SIG-M5 (cell line): ENCODE measurements at regions not wholly inside any gene's neighbourhood (a gene's known extent, or its start where the extent isn't known, plus 50 kb on each side); places are given as distances from the start of the nearest gene placed in this dataset.

Experiments
- DNase-seq: peaks from one replicate; lab custom pipeline; 2025; lab: John Stamatoyannopoulos, UW

DNA sequence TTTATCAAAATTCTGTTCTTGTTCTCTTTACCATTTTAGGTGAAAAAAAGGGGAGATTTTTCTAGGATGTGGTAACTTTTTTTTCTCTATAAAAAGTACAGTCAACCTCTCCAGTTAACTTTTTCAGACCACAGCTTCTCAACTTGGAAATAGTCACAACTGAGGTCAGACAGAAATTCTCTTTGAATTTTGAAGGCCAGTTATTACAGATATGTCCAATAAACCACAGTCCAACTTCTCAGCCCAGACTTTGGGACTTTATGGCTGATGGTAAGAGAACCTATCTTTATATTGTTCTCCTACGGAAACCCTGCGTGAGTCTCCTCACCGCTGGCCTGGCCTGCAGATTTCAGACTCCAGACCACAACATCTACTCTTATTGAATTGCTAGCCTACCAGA lies 176.7 kb downstream of the DACT1 start:
- no peak for DNase-seq

DNA sequence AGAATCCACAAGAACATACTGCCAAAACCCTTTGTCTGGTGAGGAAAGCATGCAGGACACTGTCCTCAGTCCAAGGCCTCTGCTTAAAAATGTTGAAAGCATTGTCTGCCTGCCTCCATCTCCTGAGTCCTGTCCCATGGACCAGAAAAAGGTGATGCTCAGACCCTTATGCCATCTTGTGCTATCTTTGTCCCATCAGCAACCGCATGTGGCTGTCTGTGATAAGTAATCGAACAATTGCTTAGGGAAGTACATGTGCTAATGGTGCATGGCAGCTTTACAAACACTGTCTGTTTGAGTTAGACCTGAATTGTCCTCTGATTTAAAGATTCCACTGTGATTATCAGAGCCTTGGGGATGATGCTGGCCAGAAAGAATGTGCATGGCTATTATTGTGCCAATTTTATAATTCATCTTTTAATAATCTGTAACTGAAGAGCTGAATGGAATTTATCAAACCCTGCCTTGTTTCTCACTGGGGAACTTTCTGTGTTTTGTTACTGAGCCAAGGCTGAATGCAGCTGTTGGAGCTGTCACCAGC lies 177.5 kb downstream of the DACT1 start:
- no peak for DNase-seq

DNA sequence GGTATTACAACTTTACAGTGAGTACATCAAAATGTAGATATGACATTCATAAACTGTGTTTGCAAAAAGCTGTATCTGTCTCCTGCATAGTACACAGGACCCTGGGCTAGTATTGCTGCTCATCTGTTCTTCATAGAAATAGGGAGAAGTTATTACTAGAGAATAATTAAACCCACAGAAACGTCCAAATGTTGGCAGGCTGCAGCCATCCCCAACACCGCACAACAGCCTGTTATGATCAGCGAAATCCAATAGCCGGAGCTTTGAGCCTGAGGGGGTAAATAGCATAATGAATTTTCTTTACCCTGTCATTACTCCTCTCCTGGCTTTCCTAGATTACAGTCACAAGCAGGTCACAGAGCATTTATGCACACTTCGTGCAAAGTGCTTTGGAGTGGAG lies 178.0 kb downstream of the DACT1 start:
- DNase-seq: no peak

- DNase-seq: no peak
Measured at GRCh38 chr14:58816416-58817115, 178.8 kb downstream of the DACT1 start.

GRCh38 chr14:58817846-58818245 lies 180.1 kb downstream of the DACT1 start:
- DNase-seq: no peak

- no peak for DNase-seq
Measured at GRCh38 chr14:58820032-58820431, 182.3 kb downstream of the DACT1 start.

DNA sequence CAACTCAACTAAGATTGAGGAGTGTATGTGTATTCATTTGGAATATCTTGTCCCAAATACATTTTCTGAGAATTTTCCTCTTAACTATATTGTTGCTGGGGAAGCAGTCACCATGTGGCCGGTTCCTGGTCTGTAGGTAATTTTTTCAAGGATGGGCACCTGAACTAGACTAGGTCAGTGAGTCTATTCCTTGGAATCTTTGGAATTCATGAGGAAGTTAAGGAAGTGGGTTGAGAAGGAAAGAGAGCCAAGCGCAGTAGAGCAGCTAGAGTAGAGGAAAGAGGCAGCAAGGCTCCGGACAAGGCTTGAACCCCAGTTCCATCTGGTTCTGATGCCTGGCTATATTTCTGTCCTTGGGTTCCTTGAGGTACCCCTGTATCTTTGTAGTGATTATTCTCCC lies 183.7 kb downstream of the DACT1 start:
- no peak for DNase-seq

- no peak for DNase-seq
Measured at GRCh38 chr14:58822856-58823255, 185.1 kb downstream of the DACT1 start.

- no peak for DNase-seq
Measured at GRCh38 chr14:58823312-58823711, 185.6 kb downstream of the DACT1 start.

- no peak for DNase-seq
Measured at GRCh38 chr14:58824106-58824505, 186.3 kb downstream of the DACT1 start.

GRCh38 chr14:58824796-58825195 lies 187.0 kb downstream of the DACT1 start:
- DNase-seq: no peak

- DNase-seq: no peak
Measured at GRCh38 chr14:58825606-58826005, 187.8 kb downstream of the DACT1 start.

- no peak for DNase-seq
Measured at GRCh38 chr14:58826845-58827686, 189.3 kb downstream of the DACT1 start.

DNA sequence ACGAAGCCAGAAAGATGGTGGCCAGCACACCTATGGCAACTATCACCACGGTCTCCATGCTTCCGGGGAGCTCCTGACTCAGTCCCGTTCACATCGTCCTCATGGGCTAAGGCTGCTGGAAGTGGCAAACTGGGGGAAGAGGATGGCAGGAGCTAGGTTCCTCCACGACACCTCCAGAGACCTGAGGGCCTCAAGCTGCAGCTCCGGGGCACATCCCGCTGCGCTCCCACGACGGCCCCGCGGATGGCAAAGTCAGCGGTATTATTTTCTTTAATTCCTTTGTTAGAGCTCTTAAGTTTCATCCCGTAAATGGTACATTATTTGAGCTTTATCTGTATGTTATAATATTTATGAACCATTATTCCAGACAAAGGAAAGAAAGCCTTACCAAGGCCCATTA lies 190.5 kb downstream of the DACT1 start:
- no peak for DNase-seq

DNA sequence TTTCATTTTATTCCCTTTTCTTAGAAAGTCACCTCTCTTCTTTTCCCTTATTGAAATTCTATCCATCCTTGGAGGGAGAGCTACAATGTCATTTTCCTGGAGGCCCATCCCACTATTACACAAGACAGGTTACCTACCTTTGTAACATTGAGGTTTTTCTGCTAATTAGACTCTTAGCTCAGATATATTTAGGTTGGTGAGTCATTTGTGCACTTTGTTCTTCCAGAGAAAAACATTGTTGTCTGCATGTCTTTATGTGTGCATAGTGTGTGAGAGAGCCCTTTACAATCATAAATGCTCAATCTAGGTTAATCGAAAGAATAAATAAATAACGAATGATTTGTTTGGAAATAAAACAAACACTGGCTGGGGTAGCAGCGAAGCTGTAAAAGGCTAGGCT lies 191.8 kb downstream of the DACT1 start:
- no peak for DNase-seq

DNA sequence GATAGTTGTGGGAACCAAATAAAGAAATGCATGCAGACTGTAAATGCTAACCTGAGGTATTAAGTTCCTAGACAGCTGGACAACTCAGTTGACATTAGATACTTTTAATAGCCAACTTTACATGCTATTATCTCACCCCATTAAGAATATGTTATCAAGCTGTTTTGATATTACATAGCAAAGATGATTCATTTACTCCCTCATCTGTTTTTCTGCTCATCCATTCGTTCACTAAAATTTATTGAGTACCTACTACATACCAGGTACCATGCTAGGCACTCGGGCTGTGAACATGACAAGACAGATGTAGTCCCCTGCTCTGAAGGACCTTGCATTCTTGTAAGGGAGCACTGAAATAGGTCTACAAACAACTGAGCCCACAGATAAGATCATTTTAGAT lies 192.4 kb downstream of the DACT1 start:
- DNase-seq: no peak

DNA sequence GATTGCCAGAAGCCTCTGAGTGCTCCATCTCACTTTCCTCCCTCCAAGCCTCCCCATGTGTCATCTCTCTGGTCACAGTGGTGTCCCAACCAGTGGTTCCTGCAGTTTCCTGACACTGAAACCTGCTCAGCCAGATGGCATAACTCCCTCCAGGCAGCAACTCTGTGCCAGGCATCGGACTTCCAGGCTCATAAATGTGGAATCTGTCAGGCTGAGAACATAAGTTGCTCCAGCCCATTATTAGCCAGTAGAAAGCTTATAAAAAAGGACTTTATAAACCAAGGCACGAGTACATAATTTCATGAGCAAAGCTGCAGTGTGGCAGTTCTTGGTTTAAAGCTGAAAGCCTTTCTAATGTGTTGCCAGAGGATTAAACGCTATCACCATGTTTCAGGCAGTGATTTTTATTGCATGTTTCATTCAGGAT lies 194.3 kb downstream of the DACT1 start:
- DNase-seq: no peak

DNA sequence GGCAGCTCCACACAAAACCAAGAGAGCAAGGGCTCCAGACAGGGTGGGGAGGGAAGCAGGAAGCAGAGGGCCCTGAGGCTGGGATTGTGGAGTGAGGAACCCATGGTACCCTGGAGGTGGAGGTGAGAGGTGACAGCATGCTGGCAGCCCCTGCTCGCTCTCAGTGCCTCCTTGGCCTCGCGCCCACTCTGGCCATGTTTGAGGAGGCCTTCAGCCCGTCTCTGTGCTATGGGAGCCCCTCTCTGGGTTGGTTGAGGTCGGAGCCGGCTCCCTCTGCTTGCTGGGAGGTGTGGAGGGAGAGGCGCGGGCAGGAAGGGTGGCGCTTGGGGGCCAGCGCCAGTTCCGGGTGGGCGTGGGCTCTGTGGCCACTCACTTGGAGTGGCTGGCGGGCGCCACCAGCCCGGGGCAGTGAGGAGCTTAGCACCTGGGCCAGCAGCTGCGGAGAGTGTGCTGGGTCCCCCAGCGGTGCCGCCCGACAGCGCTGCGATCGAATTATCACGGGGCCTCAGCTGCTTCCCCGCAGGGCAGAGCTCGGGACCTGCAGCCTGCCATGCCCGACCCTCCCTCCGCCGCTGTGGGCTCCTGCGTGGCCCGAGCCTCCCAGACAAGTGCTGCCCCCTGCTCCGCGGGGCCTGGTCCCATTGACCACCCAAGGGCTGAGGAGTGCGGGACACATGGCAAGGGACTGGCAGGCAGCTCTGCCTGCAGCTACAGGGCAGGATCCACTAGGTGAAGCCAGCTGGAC lies 196.0 kb downstream of the DACT1 start:
- DNase-seq: no peak

DNA sequence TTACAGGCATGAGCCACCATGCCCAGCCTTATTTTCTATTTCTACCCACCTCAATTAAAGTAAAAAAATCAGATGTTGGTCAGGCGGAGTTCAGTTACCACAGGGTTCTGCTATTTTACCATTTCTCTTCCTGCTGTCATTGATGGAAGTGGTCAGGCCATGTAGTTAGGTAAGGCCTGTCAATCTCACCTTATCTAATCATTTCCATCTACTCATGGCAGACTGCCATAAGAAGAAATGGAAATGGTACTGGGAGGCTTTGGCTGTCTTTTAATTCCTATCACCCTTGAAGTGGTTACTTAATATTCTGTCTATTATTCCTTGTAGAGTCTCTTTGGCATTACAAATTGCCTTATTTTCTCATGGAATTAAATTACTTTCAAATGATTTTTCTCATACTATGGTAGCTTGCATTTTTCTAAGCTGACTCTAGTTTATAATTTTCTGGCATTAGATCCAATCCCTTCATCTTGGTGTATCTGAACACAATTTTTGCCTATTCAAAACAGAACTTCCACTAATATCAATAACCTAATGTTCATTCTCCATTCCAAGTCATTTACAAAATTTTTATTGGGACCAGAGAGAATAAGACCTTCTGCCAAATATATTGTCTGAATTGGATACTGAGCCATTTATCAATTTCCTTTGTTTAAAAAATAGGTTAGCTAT lies 198.7 kb downstream of the DACT1 start:
- no peak for DNase-seq

DNA sequence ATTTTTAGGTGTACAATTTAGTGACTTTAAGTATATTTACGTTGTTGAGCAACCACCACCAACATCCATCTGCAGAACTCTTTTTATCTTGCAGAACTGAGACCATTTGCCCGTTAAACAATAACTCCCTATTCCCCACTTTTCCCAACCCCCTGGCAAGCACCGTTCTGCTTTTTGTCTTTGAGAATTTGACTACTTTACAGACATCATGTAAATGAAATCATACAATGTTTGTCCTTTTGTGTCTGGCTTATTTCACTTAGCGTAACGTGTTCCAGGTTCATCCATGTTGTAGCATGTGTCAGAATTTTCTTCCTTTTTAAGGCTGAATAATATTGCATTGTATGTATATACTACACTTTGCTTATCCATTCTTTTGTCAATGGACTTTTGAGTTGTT lies 201.5 kb downstream of the DACT1 start:
- no peak for DNase-seq

GRCh38 chr14:58844544-58844943 lies 206.8 kb downstream of the DACT1 start:
- no peak for DNase-seq
